Common myeloid progenitor, CD34-positive (primary cell): ENCODE measurements at regions not wholly inside any gene's neighbourhood (a gene's known extent, or its start where the extent isn't known, plus 50 kb on each side); places are given as distances from the start of the nearest gene placed in this dataset.

Experiments used
- CTCF ChIA-PET: fragments of 350-600 bp; sonication (Branson Sonifier 250); formaldehyde crosslinking; loops from one replicate; lab custom pipeline; 2021; ENCODE audit warnings: antibody characterized with exemption; lab: Charles Lee
- POLR2A ChIA-PET: fragments of 350-600 bp; sonication (Branson Sonifier 250); formaldehyde crosslinking; loops from one replicate; lab custom pipeline; 2021; ENCODE audit warnings: antibody characterized with exemption; lab: Charles Lee
- DNase-seq, 3 donors: peaks; one replicate each; pipeline versions ENCODE4 v3.0.0 to v3.0.0-alpha.2; 2013
- H3K27ac ChIP-seq, 2 experiments: 1 replicate in 1 of 2; 2 replicates in 1 of 2; pipeline ENCODE4 v1.7.0; 2013; ENCODE audit warnings: inconsistent platforms in 2 of 2, low read length in 2 of 2, mild to moderate bottlenecking in 2 of 2, low read depth in 1 of 2, moderate library complexity in 1 of 2; ENCODE audit not compliant: severe bottlenecking in 2 of 2, insufficient read depth in 1 of 2, poor library complexity in 1 of 2
- H3K27me3 ChIP-seq, 5 experiments: replicated peaks in 2 of 5; 1 replicate in 3 of 5; 2 replicates in 2 of 5; pipeline versions ENCODE4 v1.6.1 to v1.7.0; 2013; ENCODE audit warnings: low read length in 4 of 5, mild to moderate bottlenecking in 2 of 5, moderate library complexity in 2 of 5, inconsistent platforms in 1 of 5; ENCODE audit not compliant: insufficient read depth in 5 of 5, control insufficient read depth in 4 of 5
- H3K36me3 ChIP-seq, 4 experiments: 1 replicate in 2 of 4; 2 replicates in 2 of 4; pipeline versions ENCODE4 v1.6.1 to v1.7.0; 2013; ENCODE audit warnings: low read length in 3 of 4, control low read depth in 1 of 4, mild to moderate bottlenecking in 1 of 4; ENCODE audit not compliant: control insufficient read depth in 4 of 4, insufficient read depth in 4 of 4
- H3K4me1 ChIP-seq, 4 experiments: 1 replicate in 3 of 4; 2 replicates in 1 of 4; pipeline versions ENCODE4 v1.6.1 to v1.7.1; 2013; ENCODE audit warnings: low read length in 3 of 4, mild to moderate bottlenecking in 3 of 4, control low read depth in 1 of 4, inconsistent platforms in 1 of 4, moderate library complexity in 1 of 4; ENCODE audit not compliant: control insufficient read depth in 4 of 4, insufficient read depth in 4 of 4; ENCODE audit errors: control extremely low read depth in 1 of 4
- H3K4me3 ChIP-seq, 7 experiments: 1 replicate in 4 of 7; 2 replicates in 3 of 7; pipeline versions ENCODE4 v1.5.1 to v1.7.0; 2013; ENCODE audit warnings: mild to moderate bottlenecking in 7 of 7, low read length in 6 of 7, moderate library complexity in 6 of 7, inconsistent platforms in 2 of 7, low read depth in 2 of 7, control low read depth in 1 of 7; ENCODE audit not compliant: insufficient read depth in 4 of 7, control insufficient read depth in 1 of 7; ENCODE audit errors: extremely low read depth in 1 of 7
- H3K9me3 ChIP-seq, 5 experiments: 1 replicate in 4 of 5; 2 replicates in 1 of 5; pipeline versions ENCODE4 v1.6.1 to v1.7.1; 2013; ENCODE audit warnings: low read length in 4 of 5, mild to moderate bottlenecking in 2 of 5, inconsistent platforms in 1 of 5, low read depth in 1 of 5, moderate library complexity in 1 of 5; ENCODE audit not compliant: control insufficient read depth in 4 of 5, insufficient read depth in 2 of 5; ENCODE audit errors: control extremely low read depth in 1 of 5
- WGBS: methylation state at CpG from one replicate; pipeline ENCODE4 v1.1.5; 2013; ENCODE audit not compliant: insufficient coverage; 5-methylcytosine and 5-hydroxymethylcytosine counted together

DNA sequence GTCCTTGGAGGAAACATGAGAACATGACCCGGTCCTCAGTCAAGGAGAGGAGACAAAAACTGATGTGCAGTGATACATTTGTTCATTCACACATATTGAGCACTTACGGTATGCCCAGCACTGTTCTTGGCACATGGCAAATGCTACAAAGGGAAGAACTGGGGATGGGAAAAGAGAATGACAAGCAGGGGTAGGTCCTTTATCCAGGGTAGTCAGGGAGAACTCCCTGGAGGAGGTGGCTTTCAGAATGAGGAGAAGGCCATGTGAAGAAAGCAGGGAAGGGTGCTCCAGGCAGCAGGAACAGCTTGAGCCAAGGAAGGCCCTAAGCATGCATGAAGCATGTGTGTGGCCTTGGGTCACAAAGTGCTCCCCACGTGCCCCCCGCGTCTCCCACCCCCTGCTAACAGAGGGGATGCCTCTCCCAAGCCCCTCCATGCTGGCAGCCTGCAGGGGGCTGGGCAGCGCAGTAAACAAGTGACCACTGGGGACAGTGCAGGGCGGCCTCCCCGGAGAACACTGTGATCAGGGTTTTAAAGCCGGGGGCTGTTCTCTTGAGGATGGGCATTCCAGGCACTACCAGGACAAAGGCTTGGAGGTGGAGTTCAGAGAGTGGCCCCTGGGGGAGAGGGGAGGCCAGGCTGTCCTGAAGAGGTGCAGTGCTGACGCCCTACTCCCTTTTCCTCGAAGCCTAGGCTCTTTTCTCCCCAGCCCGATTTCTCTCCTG, 71.0 kb downstream of the PHETA1 start:
- H3K36me3 ChIP-seq = no peaks in the 10 kb centered on the region
- H3K4me1 ChIP-seq = no peaks in the 10 kb centered on the region
- H3K27ac ChIP-seq = no peak overlapping the region

GRCh38 chr12:111296906-111297463, 71.9 kb downstream of the PHETA1 start:
- 89% methylated on average over 7 of the region's 7 CpGs for WGBS
- CTCF ChIA-PET = no interaction called here
- H3K27me3 ChIP-seq = no peaks in the 10 kb centered on the region
- no peak overlapping the region for H3K27ac ChIP-seq
- no peaks in the 10 kb centered on the region for H3K4me1 ChIP-seq
- POLR2A ChIA-PET = no interaction called here
- H3K9me3 ChIP-seq = no peaks in the 10 kb centered on the region
- H3K4me3 ChIP-seq = no peak overlapping the region
- H3K36me3 ChIP-seq = no peaks in the 10 kb centered on the region
- no peak for DNase-seq

More for the DNA sequence above, 71.0 kb downstream of the PHETA1 start:
- ChIA-PET POLR2A (no interaction called here), CTCF (interaction anchor here (0.8 to 4.3 kb wide), 14 partner anchors 8 to 402 kb away, joined by 3 to 31 read pairs (median 6); no protein-coding TSS in a partner anchor)
- Histone ChIP-seq H3K4me3 (no peak overlapping the region), H3K27me3 (no peaks in the 10 kb centered on the region), H3K9me3 (no peaks in the 10 kb centered on the region)
- WGBS = 84% methylated on average over 7 of the region's 12 CpGs
- no peak for DNase-seq

DNA sequence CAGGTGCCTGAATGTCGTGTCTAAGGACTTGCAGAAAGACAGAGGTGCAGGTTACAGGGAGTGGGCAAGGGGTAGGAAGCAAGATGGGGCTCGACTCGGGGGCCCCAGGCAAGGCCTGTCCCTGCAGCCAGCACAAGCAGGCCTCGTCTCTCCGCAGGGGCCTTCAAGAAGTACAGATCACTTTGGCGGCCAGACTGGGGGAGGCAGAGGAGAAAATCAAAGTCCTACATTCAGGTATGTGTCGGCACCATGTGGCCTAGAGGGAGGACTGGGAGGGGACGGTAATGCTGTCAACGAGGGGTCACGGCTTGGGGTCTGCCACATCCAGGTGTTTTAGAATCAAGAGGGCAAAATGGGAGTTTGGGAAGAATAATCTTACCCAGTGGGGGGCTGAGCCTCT, 73.7 kb downstream of the PHETA1 start:
- H3K4me1 ChIP-seq = no peaks in the 10 kb centered on the region
- H3K27ac ChIP-seq = no peak overlapping the region
- H3K27me3 ChIP-seq = no peaks in the 10 kb centered on the region
- H3K4me3 ChIP-seq = no peak overlapping the region
- no peaks in the 10 kb centered on the region for H3K9me3 ChIP-seq
- CTCF ChIA-PET = no interaction called here
- POLR2A ChIA-PET = no interaction called here
- WGBS = 91% methylated on average over 10 of the region's 10 CpGs
- no peaks in the 10 kb centered on the region for H3K36me3 ChIP-seq
- DNase-seq = no peak

- POLR2A ChIA-PET = interaction anchor here (0.7 kb wide), 1 partner anchor 53 kb away, joined by 6 read pairs; no protein-coding TSS in a partner anchor
Measured at GRCh38 chr12:111293266-111294009, 75.5 kb downstream of the PHETA1 start.

DNA sequence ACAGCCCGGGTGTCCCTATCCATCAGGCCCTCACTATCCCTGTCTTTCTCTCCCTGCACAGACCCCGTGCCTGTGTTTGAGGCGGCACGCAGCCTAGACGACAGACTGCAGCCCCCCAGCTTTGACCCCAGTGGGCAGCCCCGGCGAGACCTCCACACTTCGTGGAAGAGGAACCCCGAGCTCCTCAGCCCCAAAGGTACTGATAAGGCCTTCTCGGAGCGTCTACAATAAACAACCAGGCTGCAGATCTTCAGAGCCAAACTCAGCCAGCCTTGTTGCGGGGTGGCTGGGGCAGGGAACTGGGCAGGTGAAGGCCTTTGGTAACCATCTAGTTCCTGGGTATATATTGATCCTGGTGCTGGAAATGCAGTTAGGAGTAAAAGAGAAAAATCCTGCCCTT, 77.5 kb downstream of the PHETA1 start:
- ChIA-PET CTCF (interaction anchor here (1.0 kb wide), 1 partner anchor 19 kb away, joined by 3 read pairs; no protein-coding TSS in a partner anchor), POLR2A (no interaction called here)
- WGBS = 97% methylated on average over 9 of the region's 12 CpGs
- Histone ChIP-seq H3K36me3 (no peaks in the 10 kb centered on the region), H3K9me3 (no peaks in the 10 kb centered on the region), H3K27me3 (no peaks in the 10 kb centered on the region), H3K4me1 (no peaks in the 10 kb centered on the region), H3K27ac (no peak overlapping the region), H3K4me3 (no peak overlapping the region)
- DNase-seq = no peak

More at GRCh38 chr12:111293266-111294009, 75.5 kb downstream of the PHETA1 start:
- CTCF ChIA-PET = interaction anchor here (1.1 kb wide), 1 partner anchor 203 kb away, joined by 3 read pairs; no protein-coding TSS in a partner anchor
- Histone ChIP-seq H3K4me3 (no peak overlapping the region), H3K4me1 (no peaks in the 10 kb centered on the region), H3K36me3 (no peaks in the 10 kb centered on the region), H3K27me3 (no peaks in the 10 kb centered on the region), H3K27ac (no peak overlapping the region), H3K9me3 (no peaks in the 10 kb centered on the region)
- WGBS = 92% methylated on average over 14 of the region's 20 CpGs
- no peak for DNase-seq

- CTCF ChIA-PET = interaction anchor here (0.9 to 1.1 kb wide), 2 partner anchors 10 to 15 kb away, joined by 3 to 5 read pairs; no protein-coding TSS in a partner anchor
- Histone ChIP-seq H3K4me3 (no peak overlapping the region), H3K9me3 (no peaks in the 10 kb centered on the region), H3K36me3 (no peaks in the 10 kb centered on the region), H3K27me3 (no peaks in the 10 kb centered on the region), H3K27ac (no peak overlapping the region), H3K4me1 (no peaks in the 10 kb centered on the region)
- POLR2A ChIA-PET = no interaction called here
- 98% methylated on average over 6 of the region's 10 CpGs for WGBS
- no peak for DNase-seq
Measured at GRCh38 chr12:111288771-111289170, 80.1 kb downstream of the PHETA1 start.
